HPDE6-E6E7 (cell line): ENCODE measurements at regions not wholly inside any gene's neighbourhood (a gene's known extent, or its start where the extent isn't known, plus 50 kb on each side); places are given as distances from the start of the nearest gene placed in this dataset.
A peak's percentile ranks its signal among the peaks of the same experiment; 100 is the strongest.
"Not testable (repeated sequence)": the region's sequence is repeated elsewhere in the genome, so short reads cannot be mapped to it uniquely, and the experiment has no call there.

Source experiments
- DNase-seq: peaks from one replicate; pipeline ENCODE4 v3.0.0; 2011; ENCODE audit warnings: missing footprints; ENCODE audit errors: extremely low spot score

- no peak for DNase-seq
Observed at GRCh38 chr12:114616081-114616480, 67.9 kb downstream of the TBX3 start.

GRCh38 chr12:114614040-114614439, 69.9 kb downstream of the TBX3 start:
- DNase-seq: no peak

- DNase-seq: no peak
Observed at GRCh38 chr12:114612062-114612461, 71.9 kb downstream of the TBX3 start.

- no peak for DNase-seq
Observed at GRCh38 chr12:114611145-114612018, 72.6 kb downstream of the TBX3 start.

- no peak for DNase-seq
Observed at GRCh38 chr12:114608509-114608908, 75.5 kb downstream of the TBX3 start.

GRCh38 chr12:114605918-114606317, 78.1 kb downstream of the TBX3 start:
- no peak for DNase-seq

GRCh38 chr12:114604606-114605005, 79.4 kb downstream of the TBX3 start:
- DNase-seq: no peak

- DNase-seq: not testable (repeated sequence)
Observed at GRCh38 chr12:114600584-114600983, 83.4 kb downstream of the TBX3 start.

GRCh38 chr12:114598111-114598510, 85.9 kb downstream of the TBX3 start:
- no peak for DNase-seq

GRCh38 chr12:114592946-114593345, 91.0 kb downstream of the TBX3 start:
- DNase-seq: no peak

- DNase-seq: no peak
Observed at GRCh38 chr12:114588061-114588460, 95.9 kb downstream of the TBX3 start.

- DNase-seq: no peak
Observed at GRCh38 chr12:114580306-114580705, 103.7 kb downstream of the TBX3 start.

- DNase-seq: no peak
Observed at GRCh38 chr12:114579389-114579788, 104.6 kb downstream of the TBX3 start.

- DNase-seq: no peak
Observed at GRCh38 chr12:114562654-114563053, 121.3 kb downstream of the TBX3 start.

GRCh38 chr12:114555451-114555850, 128.5 kb downstream of the TBX3 start:
- DNase-seq: no peak

GRCh38 chr12:114547636-114548035, 136.3 kb downstream of the TBX3 start:
- no peak for DNase-seq

GRCh38 chr12:114530417-114530816, 124.5 kb upstream of the TBX5 start:
- DNase-seq: no peak

GRCh38 chr12:114529966-114530365, 124.0 kb upstream of the TBX5 start:
- no peak for DNase-seq

GRCh38 chr12:114528766-114529165, 122.8 kb upstream of the TBX5 start:
- DNase-seq: no peak

- not testable (repeated sequence) for DNase-seq
Observed at GRCh38 chr12:114521160-114521559, 115.2 kb upstream of the TBX5 start.

GRCh38 chr12:114512351-114512750, 106.4 kb upstream of the TBX5 start:
- DNase-seq: no peak

GRCh38 chr12:114508529-114509129, 102.7 kb upstream of the TBX5 start:
- peak; percentile 59 for DNase-seq

GRCh38 chr12:114506651-114507050, 100.7 kb upstream of the TBX5 start:
- no peak for DNase-seq
